C4-2B (cell line): ENCODE measurements at regions not wholly inside any gene's neighbourhood (a gene's known extent, or its start where the extent isn't known, plus 50 kb on each side); places are given as distances from the start of the nearest gene placed in this dataset.

Experiments used
- ZFX ChIP-seq: fragments of 450-650 bp; IDR thresholded peaks from 2 replicates; pipeline ENCODE4 v1.6.1; 2017
- TF ChIP-seq, protein P1 (sequence below): fragments of 450-650 bp; conservative IDR thresholded peaks from 2 replicates; pipeline ENCODE4 v1.5.1; 2017; ENCODE audit warnings: mild to moderate bottlenecking

DNA sequence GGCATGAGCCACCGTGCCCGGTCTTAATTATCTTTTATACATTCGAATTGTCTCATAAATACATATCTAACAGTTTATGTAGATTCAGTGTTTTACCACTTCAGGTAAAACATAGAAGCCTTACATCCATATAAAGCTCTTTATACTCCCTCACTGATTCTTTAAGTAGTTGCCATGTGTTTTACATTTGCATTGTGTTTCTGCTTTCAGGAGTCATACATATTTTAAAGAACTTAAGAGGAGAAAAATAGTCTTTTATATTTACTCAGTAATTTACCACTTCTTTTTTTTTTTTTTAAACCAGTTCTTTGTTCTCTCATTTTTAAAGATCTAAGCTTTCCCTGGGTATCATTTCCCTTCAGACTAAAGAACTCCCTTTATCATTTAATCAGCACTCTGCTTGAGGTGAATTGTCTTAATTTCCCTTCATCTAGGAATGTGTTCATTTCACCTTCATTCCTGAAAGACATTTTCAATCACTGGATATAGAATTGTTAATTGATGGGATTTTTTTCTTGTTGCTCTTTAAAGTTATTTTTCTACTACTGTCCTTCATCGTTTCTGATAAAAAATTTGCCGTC is 127.1 kb upstream of the XIST start:
- TF ChIP-seq, protein P1, sequence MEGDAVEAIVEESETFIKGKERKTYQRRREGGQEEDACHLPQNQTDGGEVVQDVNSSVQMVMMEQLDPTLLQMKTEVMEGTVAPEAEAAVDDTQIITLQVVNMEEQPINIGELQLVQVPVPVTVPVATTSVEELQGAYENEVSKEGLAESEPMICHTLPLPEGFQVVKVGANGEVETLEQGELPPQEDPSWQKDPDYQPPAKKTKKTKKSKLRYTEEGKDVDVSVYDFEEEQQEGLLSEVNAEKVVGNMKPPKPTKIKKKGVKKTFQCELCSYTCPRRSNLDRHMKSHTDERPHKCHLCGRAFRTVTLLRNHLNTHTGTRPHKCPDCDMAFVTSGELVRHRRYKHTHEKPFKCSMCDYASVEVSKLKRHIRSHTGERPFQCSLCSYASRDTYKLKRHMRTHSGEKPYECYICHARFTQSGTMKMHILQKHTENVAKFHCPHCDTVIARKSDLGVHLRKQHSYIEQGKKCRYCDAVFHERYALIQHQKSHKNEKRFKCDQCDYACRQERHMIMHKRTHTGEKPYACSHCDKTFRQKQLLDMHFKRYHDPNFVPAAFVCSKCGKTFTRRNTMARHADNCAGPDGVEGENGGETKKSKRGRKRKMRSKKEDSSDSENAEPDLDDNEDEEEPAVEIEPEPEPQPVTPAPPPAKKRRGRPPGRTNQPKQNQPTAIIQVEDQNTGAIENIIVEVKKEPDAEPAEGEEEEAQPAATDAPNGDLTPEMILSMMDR = no peak
- TF ChIP-seq ZFX = no peak
